ENCODE measurements at regions not wholly inside any gene's neighbourhood (a gene's known extent, or its start where the extent isn't known, plus 50 kb on each side); places are given as distances from the start of the nearest gene placed in this dataset.

DNA sequence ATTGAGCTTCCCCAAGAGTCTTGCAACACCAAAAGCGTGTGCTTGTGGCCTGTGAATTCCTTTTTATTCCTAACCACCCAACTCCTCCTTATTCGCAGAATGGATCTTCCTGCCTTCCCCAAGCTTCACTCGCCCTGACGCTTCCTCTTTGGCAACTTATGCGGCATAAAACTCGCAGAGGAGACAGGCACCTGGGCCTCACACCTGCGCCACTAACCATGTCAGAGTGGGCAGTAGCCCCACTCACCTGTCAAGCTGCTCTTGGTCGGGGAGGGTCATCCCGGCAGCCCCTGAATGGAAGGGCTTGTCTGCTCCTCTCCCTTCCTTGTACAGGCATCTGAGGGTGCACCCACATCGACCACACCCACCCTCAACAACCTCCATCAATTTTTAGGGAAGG, 106.9 kb upstream of the GPC1 start:
- Histone ChIP-seq H4K20me1 (ENCODE audit: insufficient read depth, low read length) (no peaks in the 10 kb centered on the region), H3K9me3 (replicated peaks; ENCODE audit: insufficient read depth, low read length) (no peaks in the 10 kb centered on the region), H2AFZ (ENCODE audit: low read length) (no peak overlapping the region), H3K4me3 (ENCODE audit: low read length) (no peak overlapping the region), H3K4me1 (ENCODE audit: low read length) (no peaks in the 10 kb centered on the region), H3K27me3 (replicated peaks; ENCODE audit: insufficient read depth, low read length) (peaks cover 81% of the 10 kb centered on the region), H3K36me3 (replicated peaks; ENCODE audit: insufficient read depth, low read length) (no peaks in the 10 kb centered on the region), H3K4me2 (ENCODE audit: low read depth, low read length) (no peak overlapping the region), H3K9ac (ENCODE audit: low read length) (no peak overlapping the region), H3K27ac (ENCODE audit: low read length) (no peak overlapping the region), H3K79me2 (ENCODE audit: low read length) (no peaks in the 10 kb centered on the region), H3F3A (ENCODE audit: insufficient read depth, low read length) (no peaks in the 10 kb centered on the region), H3K9me2 (replicated peaks; ENCODE audit: insufficient read depth, low read length) (no peaks in the 10 kb centered on the region)
- no peak for DNase-seq
- no peak for TF ChIP-seq EZH2phosphoT487 (IDR thresholded peaks at IDR 0.05; ENCODE audit: low read length)
- TF ChIP-seq CTCF (IDR thresholded peaks at IDR 0.05; ENCODE audit: low read length) = no peak
- TF ChIP-seq EZH2 (optimal IDR thresholded peaks at IDR 0.05; ENCODE audit: low read depth, low read length) = no peak

DNA sequence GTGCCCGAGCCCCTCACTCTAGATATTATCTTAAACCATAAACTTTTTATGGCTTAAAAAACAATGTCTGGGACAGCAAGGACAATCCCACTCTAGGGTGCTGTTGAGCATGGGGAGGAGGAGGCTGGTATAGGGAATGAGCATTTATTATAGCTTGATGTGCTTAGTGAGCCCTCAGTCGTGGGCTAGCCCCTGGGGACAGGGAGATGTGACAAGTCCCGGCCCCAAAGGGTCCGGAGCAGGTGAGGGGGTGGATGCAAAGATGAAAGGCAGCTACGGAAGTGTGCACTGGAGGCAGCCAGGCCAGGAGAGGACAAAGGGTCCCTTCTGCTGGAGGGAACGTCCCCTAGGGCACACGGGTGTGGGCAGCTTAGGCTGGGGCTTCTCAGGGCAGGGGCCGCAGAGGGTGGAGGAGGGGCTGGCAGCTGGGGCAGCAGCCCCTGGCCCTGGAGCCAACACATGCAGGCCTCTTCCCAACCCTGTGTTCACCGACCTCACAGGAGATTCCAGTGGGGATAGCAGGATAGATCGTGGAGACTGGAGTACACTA, 106.3 kb upstream of the GPC1 start:
- Histone ChIP-seq H3K27me3 (replicated peaks; ENCODE audit: insufficient read depth, low read length) (peaks cover 74% of the 10 kb centered on the region), H3F3A (ENCODE audit: insufficient read depth, low read length) (no peaks in the 10 kb centered on the region)

GRCh38 chr2:240329778-240330177, 105.7 kb upstream of the GPC1 start:
- Histone ChIP-seq H3K79me2 (ENCODE audit: low read length) (no peaks in the 10 kb centered on the region), H3K9me2 (replicated peaks; ENCODE audit: insufficient read depth, low read length) (no peaks in the 10 kb centered on the region), H2AFZ (ENCODE audit: low read length) (no peak overlapping the region), H3K27ac (ENCODE audit: low read length) (no peak overlapping the region), H3K9me3 (replicated peaks; ENCODE audit: insufficient read depth, low read length) (no peaks in the 10 kb centered on the region), H3K9ac (ENCODE audit: low read length) (no peak overlapping the region), H3K4me1 (ENCODE audit: low read length) (no peaks in the 10 kb centered on the region), H3K27me3 (replicated peaks; ENCODE audit: insufficient read depth, low read length) (peaks cover 74% of the 10 kb centered on the region), H3F3A (ENCODE audit: insufficient read depth, low read length) (no peaks in the 10 kb centered on the region), H3K36me3 (replicated peaks; ENCODE audit: insufficient read depth, low read length) (no peaks in the 10 kb centered on the region), H3K4me3 (ENCODE audit: low read length) (no peak overlapping the region), H3K4me2 (ENCODE audit: low read depth, low read length) (no peak overlapping the region), H4K20me1 (ENCODE audit: insufficient read depth, low read length) (no peaks in the 10 kb centered on the region)
- no peak for DNase-seq
- TF ChIP-seq EZH2 (optimal IDR thresholded peaks at IDR 0.05; ENCODE audit: low read depth, low read length) (no peak), EZH2phosphoT487 (IDR thresholded peaks at IDR 0.05; ENCODE audit: low read length) (no peak), CTCF (IDR thresholded peaks at IDR 0.05; ENCODE audit: low read length) (no peak)

More for the DNA sequence above, 106.3 kb upstream of the GPC1 start:
- Histone ChIP-seq H3K4me1 (ENCODE audit: low read length) (no peaks in the 10 kb centered on the region), H3K4me2 (ENCODE audit: low read depth, low read length) (no peak overlapping the region), H3K4me3 (ENCODE audit: low read length) (no peak overlapping the region), H4K20me1 (ENCODE audit: insufficient read depth, low read length) (no peaks in the 10 kb centered on the region), H3K27ac (ENCODE audit: low read length) (no peak overlapping the region), H3K36me3 (replicated peaks; ENCODE audit: insufficient read depth, low read length) (no peaks in the 10 kb centered on the region), H2AFZ (ENCODE audit: low read length) (no peak overlapping the region), H3K9ac (ENCODE audit: low read length) (no peak overlapping the region), H3K79me2 (ENCODE audit: low read length) (no peaks in the 10 kb centered on the region), H3K9me2 (replicated peaks; ENCODE audit: insufficient read depth, low read length) (no peaks in the 10 kb centered on the region), H3K9me3 (replicated peaks; ENCODE audit: insufficient read depth, low read length) (no peaks in the 10 kb centered on the region)
- no peak for DNase-seq
- TF ChIP-seq EZH2 (optimal IDR thresholded peaks at IDR 0.05; ENCODE audit: low read depth, low read length) (no peak), EZH2phosphoT487 (IDR thresholded peaks at IDR 0.05; ENCODE audit: low read length) (no peak), CTCF (IDR thresholded peaks at IDR 0.05; ENCODE audit: low read length) (no peak)
